HEK293 (cell line): ENCODE measurements at regions not wholly inside any gene's neighbourhood (a gene's known extent, or its start where the extent isn't known, plus 50 kb on each side); places are given as distances from the start of the nearest gene placed in this dataset.

Experiments
- CTCF ChIA-PET: fragments of 350-600 bp; formaldehyde crosslinking; extraction: SDS; loops from one replicate; lab custom pipeline; 2021; ENCODE audit warnings: antibody characterized with exemption; lab: Yijun Ruan, JAX
- POLR2A ChIA-PET: fragments of 300-600 bp; formaldehyde crosslinking; extraction: SDS; loops from one replicate; lab custom pipeline; 2020; ENCODE audit warnings: antibody characterized with exemption, inconsistent platforms; lab: Yijun Ruan, JAX
- H3K27ac ChIP-seq: fragments of 200-500 bp; sonication (Bioruptor generic); 2 replicates; pipeline ENCODE4 v1.5.1; 2014; ENCODE audit warnings: low read depth, low read length, control low read depth, inconsistent platforms; ENCODE audit errors: extremely low read depth
- H3K36me3 ChIP-seq, 2 experiments: fragments of 200-500 bp in 1 of 2; sonication (Bioruptor generic) in 1 of 2; 1 replicate in 1 of 2; 2 replicates in 1 of 2; pipeline ENCODE4 v1.5.1; 2014 to 2017; ENCODE audit warnings: inconsistent platforms in 2 of 2, low read length in 2 of 2; ENCODE audit not compliant: control insufficient read depth in 2 of 2, insufficient read depth in 1 of 2
- H3K4me1 ChIP-seq: fragments of 200-500 bp; sonication (Bioruptor generic); 2 replicates; pipeline ENCODE4 v1.5.1; 2014; ENCODE audit warnings: mild to moderate bottlenecking, low read length, inconsistent platforms; ENCODE audit not compliant: control insufficient read depth, insufficient read depth
- H3K4me3 ChIP-seq: 2 replicates; pipeline ENCODE4 v1.5.1; 2011; ENCODE audit warnings: low read depth, mild to moderate bottlenecking, control low read depth, low read length, moderate library complexity
- H3K9me3 ChIP-seq: fragments of 200-500 bp; sonication (Bioruptor generic); 2 replicates; pipeline ENCODE4 v1.5.1; 2014; ENCODE audit warnings: low read depth, low read length, inconsistent platforms; ENCODE audit not compliant: control insufficient read depth, insufficient read depth
- GFI1B ChIP-seq: fragments of 450-650 bp; formaldehyde crosslinking; IDR thresholded peaks from 2 replicates; pipeline ENCODE4 v1.5.1; 2016; ENCODE audit warnings: missing biosample characterization, missing genetic modification characterization
- GLI4 ChIP-seq: fragments of 450-650 bp; formaldehyde crosslinking; IDR thresholded peaks from 2 replicates; pipeline ENCODE4 v1.5.1; 2016; ENCODE audit warnings: missing biosample characterization, missing genetic modification characterization
- MYNN ChIP-seq: fragments of 450-650 bp; formaldehyde crosslinking; IDR thresholded peaks from 2 replicates; pipeline ENCODE4 v1.5.1; 2016; ENCODE audit warnings: missing biosample characterization, missing genetic modification characterization, borderline replicate concordance
- MZF1 ChIP-seq: fragments of 450-650 bp; formaldehyde crosslinking; IDR thresholded peaks from 2 replicates; pipeline ENCODE4 v1.5.1; 2017; ENCODE audit warnings: missing biosample characterization, missing genetic modification characterization, borderline replicate concordance
- SP2 ChIP-seq: fragments of 450-650 bp; formaldehyde crosslinking; IDR thresholded peaks from 2 replicates; pipeline ENCODE4 v1.5.1; 2016; ENCODE audit warnings: missing biosample characterization, missing genetic modification characterization
- SP3 ChIP-seq: fragments of 450-650 bp; formaldehyde crosslinking; IDR thresholded peaks from 2 replicates; pipeline ENCODE4 v1.5.1; 2016; ENCODE audit warnings: missing biosample characterization, missing genetic modification characterization
- TRIM28 ChIP-seq: IDR thresholded peaks from 2 replicates; pipeline ENCODE4 v1.6.1; 2011; ENCODE audit warnings: low read length, control low read depth, borderline replicate concordance
- WT1 ChIP-seq: fragments of 450-650 bp; formaldehyde crosslinking; IDR thresholded peaks from 2 replicates; pipeline ENCODE4 v1.5.1; 2016; ENCODE audit warnings: missing biosample characterization, missing genetic modification characterization
- ZBTB17 ChIP-seq: fragments of 450-650 bp; formaldehyde crosslinking; IDR thresholded peaks from 2 replicates; pipeline ENCODE4 v1.5.1; 2016; ENCODE audit warnings: missing biosample characterization, missing genetic modification characterization
- ZEB2 ChIP-seq: fragments of 450-650 bp; formaldehyde crosslinking; IDR thresholded peaks from 2 replicates; pipeline ENCODE4 v1.5.1; 2016; ENCODE audit warnings: missing biosample characterization, missing genetic modification characterization
- ZNF133 ChIP-seq: fragments of 450-650 bp; formaldehyde crosslinking; IDR thresholded peaks from 2 replicates; pipeline ENCODE4 v1.5.1; 2016; ENCODE audit warnings: missing biosample characterization, missing genetic modification characterization
- ZNF26 ChIP-seq: fragments of 450-650 bp; formaldehyde crosslinking; IDR thresholded peaks from 2 replicates; pipeline ENCODE4 v1.5.1; 2016; ENCODE audit warnings: missing biosample characterization, missing genetic modification characterization
- ZNF416 ChIP-seq: fragments of 450-650 bp; formaldehyde crosslinking; IDR thresholded peaks from 2 replicates; pipeline ENCODE4 v1.5.1; 2016; ENCODE audit warnings: missing biosample characterization, missing genetic modification characterization
- ZNF501 ChIP-seq: fragments of 450-650 bp; formaldehyde crosslinking; IDR thresholded peaks from 2 replicates; pipeline ENCODE4 v1.5.1; 2016; ENCODE audit warnings: missing biosample characterization, missing genetic modification characterization
- ZNF521 ChIP-seq: fragments of 450-650 bp; formaldehyde crosslinking; IDR thresholded peaks from 2 replicates; pipeline ENCODE4 v1.5.1; 2017; ENCODE audit warnings: missing biosample characterization, mild to moderate bottlenecking, missing genetic modification characterization
- ZNF529 ChIP-seq: fragments of 450-650 bp; formaldehyde crosslinking; IDR thresholded peaks from 2 replicates; pipeline ENCODE4 v1.5.1; 2017; ENCODE audit warnings: missing genetic modification characterization, missing biosample characterization; ENCODE audit not compliant: insufficient replicate concordance
- ZNF621 ChIP-seq: fragments of 450-650 bp; formaldehyde crosslinking; IDR thresholded peaks from 2 replicates; pipeline ENCODE4 v1.5.1; 2017; ENCODE audit warnings: missing biosample characterization, missing genetic modification characterization
- ZNF660 ChIP-seq: fragments of 450-650 bp; IDR thresholded peaks from 2 replicates; pipeline ENCODE4 v1.5.1; 2018; ENCODE audit warnings: missing biosample characterization, mild to moderate bottlenecking, missing genetic modification characterization
- ZNF692 ChIP-seq: fragments of 450-650 bp; formaldehyde crosslinking; IDR thresholded peaks from 2 replicates; pipeline ENCODE4 v1.5.1; 2016; ENCODE audit warnings: missing biosample characterization, missing genetic modification characterization
- ZNF792 ChIP-seq: fragments of 450-650 bp; formaldehyde crosslinking; IDR thresholded peaks from 2 replicates; pipeline ENCODE4 v1.5.1; 2016; ENCODE audit warnings: missing biosample characterization, missing genetic modification characterization
- ZSCAN4 ChIP-seq: fragments of 450-650 bp; formaldehyde crosslinking; IDR thresholded peaks from 2 replicates; pipeline ENCODE4 v1.5.1; 2017; ENCODE audit warnings: missing biosample characterization, missing genetic modification characterization
- TF ChIP-seq, protein P1 (sequence below): fragments of 450-650 bp; formaldehyde crosslinking; IDR thresholded peaks from 2 replicates; pipeline ENCODE4 v1.5.1; 2017; ENCODE audit warnings: missing biosample characterization, missing genetic modification characterization
- TF ChIP-seq, protein P2 (sequence below): fragments of 450-650 bp; formaldehyde crosslinking; IDR thresholded peaks from 2 replicates; pipeline ENCODE4 v1.5.1; 2016; ENCODE audit warnings: missing biosample characterization, missing genetic modification characterization
- TF ChIP-seq, protein P3 (sequence below): fragments of 450-650 bp; IDR thresholded peaks from 2 replicates; pipeline ENCODE4 v1.5.1; 2018; ENCODE audit warnings: missing biosample characterization, mild to moderate bottlenecking, missing genetic modification characterization

- TF ChIP-seq, protein P1, sequence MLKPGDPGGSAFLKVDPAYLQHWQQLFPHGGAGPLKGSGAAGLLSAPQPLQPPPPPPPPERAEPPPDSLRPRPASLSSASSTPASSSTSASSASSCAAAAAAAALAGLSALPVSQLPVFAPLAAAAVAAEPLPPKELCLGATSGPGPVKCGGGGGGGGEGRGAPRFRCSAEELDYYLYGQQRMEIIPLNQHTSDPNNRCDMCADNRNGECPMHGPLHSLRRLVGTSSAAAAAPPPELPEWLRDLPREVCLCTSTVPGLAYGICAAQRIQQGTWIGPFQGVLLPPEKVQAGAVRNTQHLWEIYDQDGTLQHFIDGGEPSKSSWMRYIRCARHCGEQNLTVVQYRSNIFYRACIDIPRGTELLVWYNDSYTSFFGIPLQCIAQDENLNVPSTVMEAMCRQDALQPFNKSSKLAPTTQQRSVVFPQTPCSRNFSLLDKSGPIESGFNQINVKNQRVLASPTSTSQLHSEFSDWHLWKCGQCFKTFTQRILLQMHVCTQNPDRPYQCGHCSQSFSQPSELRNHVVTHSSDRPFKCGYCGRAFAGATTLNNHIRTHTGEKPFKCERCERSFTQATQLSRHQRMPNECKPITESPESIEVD (tag by site-specific recombination) = no peak
- no peak for TF ChIP-seq ZNF792 (tag by site-specific recombination)
- no peak for TF ChIP-seq ZNF692 (tag by site-specific recombination)
- TF ChIP-seq, all 188 proteins: peak for 0
Observed at GRCh38 chr3:102570511-102570910, 135.7 kb downstream of the ZPLD1 start (continued).

DNA sequence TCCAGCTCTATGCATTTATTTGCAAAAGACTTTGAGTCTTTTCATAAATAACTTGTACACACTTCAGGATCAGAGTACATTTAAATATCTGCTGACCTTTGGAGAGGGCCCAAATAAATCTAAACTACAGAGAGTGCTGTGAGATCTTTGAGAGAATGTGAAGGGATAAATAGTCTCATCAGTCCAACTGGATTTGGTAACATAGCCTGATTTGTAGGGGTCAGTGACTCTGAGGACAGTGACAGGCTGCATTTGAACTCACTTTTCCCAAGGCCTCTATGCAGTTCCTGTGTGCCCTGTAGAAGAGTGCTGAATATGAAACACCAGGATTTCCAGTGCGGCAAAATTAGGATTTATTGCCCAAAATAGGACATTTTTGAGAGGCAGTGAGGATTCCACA, 136.2 kb downstream of the ZPLD1 start:
- Histone ChIP-seq H3K4me3 (no peak overlapping the region), H3K36me3 (no peaks in the 10 kb centered on the region), H3K4me1 (no peaks in the 10 kb centered on the region), H3K27ac (no peak overlapping the region), H3K9me3 (no peaks in the 10 kb centered on the region)
- ChIA-PET POLR2A (no interaction called here), CTCF (no interaction called here)
- TF ChIP-seq ZNF621 (tag by site-specific recombination) = no peak
- no peak for TF ChIP-seq WT1
- no peak for TF ChIP-seq MYNN (tag by site-specific recombination)
- no peak for TF ChIP-seq ZNF501 (tag by site-specific recombination)
- no peak for TF ChIP-seq MZF1 (tag by site-specific recombination)
- TF ChIP-seq ZNF26 (tag by site-specific recombination) = no peak
- no peak for TF ChIP-seq GFI1B
- TF ChIP-seq GLI4 (tag by site-specific recombination) = no peak
- TF ChIP-seq ZBTB17 (tag by site-specific recombination) = no peak

- ChIA-PET CTCF (no interaction called here), POLR2A (no interaction called here)
- Histone ChIP-seq H3K27ac (no peak overlapping the region), H3K4me1 (no peaks in the 10 kb centered on the region), H3K9me3 (no peaks in the 10 kb centered on the region), H3K4me3 (no peak overlapping the region), H3K36me3 (no peaks in the 10 kb centered on the region)
- TF ChIP-seq SP2 (no peak), TRIM28 (no peak), ZNF416 (tag by site-specific recombination) (no peak), ZSCAN4 (tag by site-specific recombination) (no peak), ZNF133 (tag by site-specific recombination) (no peak), ZNF521 (tag by site-specific recombination) (no peak), ZNF529 (tag by site-specific recombination) (no peak), ZEB2 (tag by site-specific recombination) (no peak), ZNF660 (no peak), SP3 (tag by site-specific recombination) (no peak)
- TF ChIP-seq, protein P2, sequence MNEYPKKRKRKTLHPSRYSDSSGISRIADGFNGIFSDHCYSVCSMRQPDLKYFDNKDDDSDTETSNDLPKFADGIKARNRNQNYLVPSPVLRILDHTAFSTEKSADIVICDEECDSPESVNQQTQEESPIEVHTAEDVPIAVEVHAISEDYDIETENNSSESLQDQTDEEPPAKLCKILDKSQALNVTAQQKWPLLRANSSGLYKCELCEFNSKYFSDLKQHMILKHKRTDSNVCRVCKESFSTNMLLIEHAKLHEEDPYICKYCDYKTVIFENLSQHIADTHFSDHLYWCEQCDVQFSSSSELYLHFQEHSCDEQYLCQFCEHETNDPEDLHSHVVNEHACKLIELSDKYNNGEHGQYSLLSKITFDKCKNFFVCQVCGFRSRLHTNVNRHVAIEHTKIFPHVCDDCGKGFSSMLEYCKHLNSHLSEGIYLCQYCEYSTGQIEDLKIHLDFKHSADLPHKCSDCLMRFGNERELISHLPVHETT (tag by site-specific recombination) = no peak
- TF ChIP-seq, protein P3, sequence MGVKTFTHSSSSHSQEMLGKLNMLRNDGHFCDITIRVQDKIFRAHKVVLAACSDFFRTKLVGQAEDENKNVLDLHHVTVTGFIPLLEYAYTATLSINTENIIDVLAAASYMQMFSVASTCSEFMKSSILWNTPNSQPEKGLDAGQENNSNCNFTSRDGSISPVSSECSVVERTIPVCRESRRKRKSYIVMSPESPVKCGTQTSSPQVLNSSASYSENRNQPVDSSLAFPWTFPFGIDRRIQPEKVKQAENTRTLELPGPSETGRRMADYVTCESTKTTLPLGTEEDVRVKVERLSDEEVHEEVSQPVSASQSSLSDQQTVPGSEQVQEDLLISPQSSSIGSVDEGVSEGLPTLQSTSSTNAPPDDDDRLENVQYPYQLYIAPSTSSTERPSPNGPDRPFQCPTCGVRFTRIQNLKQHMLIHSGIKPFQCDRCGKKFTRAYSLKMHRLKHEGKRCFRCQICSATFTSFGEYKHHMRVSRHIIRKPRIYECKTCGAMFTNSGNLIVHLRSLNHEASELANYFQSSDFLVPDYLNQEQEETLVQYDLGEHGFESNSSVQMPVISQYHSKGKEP (tag by site-specific recombination) = no peak
Observed at GRCh38 chr3:102571720-102572384, 137.0 kb downstream of the ZPLD1 start.
